Esophagus squamous epithelium (tissue), 4 donors: ENCODE measurements at regions not wholly inside any gene's neighbourhood (a gene's known extent, or its start where the extent isn't known, plus 50 kb on each side); places are given as distances from the start of the nearest gene placed in this dataset.
"Not testable (repeated sequence)": the region's sequence is repeated elsewhere in the genome, so short reads cannot be mapped to it uniquely, and the experiment has no call there.

Experiments
- POLR2A ChIP-seq, 4 donors: fragments of 450-650 bp; IDR thresholded peaks; one replicate each; pipeline ENCODE4 v1.6.1; 2017; ENCODE audit warnings: antibody characterized with exemption in 4 of 4, mild to moderate bottlenecking in 4 of 4, moderate library complexity in 3 of 4
- TF ChIP-seq, protein P1 (sequence below), 6 experiments: fragments of 450-650 bp in 4 of 6; fragments of 200-600 bp in 2 of 6; sonication (generic) in 2 of 6; IDR thresholded peaks; one replicate each; pipeline ENCODE4 v1.5.1; 2016 to 2019; ENCODE audit warnings: antibody characterized with exemption in 6 of 6, mild to moderate bottlenecking in 4 of 6, moderate library complexity in 4 of 6

DNA sequence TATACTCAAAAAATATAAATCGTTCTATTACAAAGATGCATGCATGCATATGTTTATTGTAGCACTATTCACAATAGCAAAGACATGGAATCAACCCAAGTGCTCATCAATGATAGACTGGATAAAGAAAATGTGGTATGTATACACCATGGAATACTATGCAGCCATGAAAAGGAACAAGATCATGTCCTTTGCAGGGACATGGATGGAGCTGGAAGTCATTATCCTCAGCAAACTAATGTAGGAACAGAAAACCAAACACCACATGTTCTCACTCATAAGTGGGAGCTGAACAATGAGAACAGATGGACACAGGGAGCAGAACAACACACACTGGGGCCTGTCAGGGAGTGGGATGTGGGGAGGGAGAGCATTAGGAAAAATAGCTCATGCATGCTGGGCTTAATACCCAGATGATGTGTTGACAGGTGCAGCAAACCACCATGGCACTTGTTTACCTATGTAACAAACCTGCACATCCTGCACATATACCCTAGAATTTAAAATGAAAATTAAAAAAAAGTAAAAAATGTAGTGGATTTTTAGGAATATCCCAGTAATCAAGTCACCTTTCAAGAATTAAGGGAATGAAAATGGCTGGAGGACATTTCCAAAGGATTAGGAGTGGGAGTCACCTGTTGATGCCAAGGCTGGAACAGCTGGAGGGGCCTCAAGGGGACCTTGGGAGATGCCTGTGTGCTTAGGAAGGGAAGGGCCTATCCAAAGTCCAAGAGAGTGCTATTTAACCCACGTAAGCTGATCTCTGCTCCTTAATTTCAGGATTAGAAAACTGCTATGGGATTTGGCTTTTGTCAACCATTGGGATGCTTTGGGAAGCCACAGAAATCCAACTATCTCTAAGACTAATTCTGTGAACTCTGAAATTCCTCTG is 156.9 kb upstream of the FAM20A start:
- TF ChIP-seq, protein P1, sequence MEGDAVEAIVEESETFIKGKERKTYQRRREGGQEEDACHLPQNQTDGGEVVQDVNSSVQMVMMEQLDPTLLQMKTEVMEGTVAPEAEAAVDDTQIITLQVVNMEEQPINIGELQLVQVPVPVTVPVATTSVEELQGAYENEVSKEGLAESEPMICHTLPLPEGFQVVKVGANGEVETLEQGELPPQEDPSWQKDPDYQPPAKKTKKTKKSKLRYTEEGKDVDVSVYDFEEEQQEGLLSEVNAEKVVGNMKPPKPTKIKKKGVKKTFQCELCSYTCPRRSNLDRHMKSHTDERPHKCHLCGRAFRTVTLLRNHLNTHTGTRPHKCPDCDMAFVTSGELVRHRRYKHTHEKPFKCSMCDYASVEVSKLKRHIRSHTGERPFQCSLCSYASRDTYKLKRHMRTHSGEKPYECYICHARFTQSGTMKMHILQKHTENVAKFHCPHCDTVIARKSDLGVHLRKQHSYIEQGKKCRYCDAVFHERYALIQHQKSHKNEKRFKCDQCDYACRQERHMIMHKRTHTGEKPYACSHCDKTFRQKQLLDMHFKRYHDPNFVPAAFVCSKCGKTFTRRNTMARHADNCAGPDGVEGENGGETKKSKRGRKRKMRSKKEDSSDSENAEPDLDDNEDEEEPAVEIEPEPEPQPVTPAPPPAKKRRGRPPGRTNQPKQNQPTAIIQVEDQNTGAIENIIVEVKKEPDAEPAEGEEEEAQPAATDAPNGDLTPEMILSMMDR (IDR thresholded peaks at IDR 0.05) = not testable (repeated sequence)
- TF ChIP-seq POLR2A (IDR thresholded peaks at IDR 0.05) = not testable (repeated sequence)
